ENCODE measurements at regions not wholly inside any gene's neighbourhood (a gene's known extent, or its start where the extent isn't known, plus 50 kb on each side); places are given as distances from the start of the nearest gene placed in this dataset.

GRCh38 chr2:103810875-103811274, 1043.0 kb upstream of the POU3F3 start:
- Histone ChIP-seq H3K4me2 (ENCODE audit: insufficient read depth, low read length) (no peak overlapping the region), H3K27me3 (ENCODE audit: insufficient read depth, low read length) (no peaks in the 10 kb centered on the region), H4K20me1 (ENCODE audit: insufficient read depth, low read length) (no peaks in the 10 kb centered on the region), H3K9me3 (ENCODE audit: low read depth, low read length) (peaks cover 4% of the 10 kb centered on the region), H3K36me3 (ENCODE audit: insufficient read depth, low read length) (no peaks in the 10 kb centered on the region), H3K79me2 (ENCODE audit: insufficient read depth, low read length) (no peaks in the 10 kb centered on the region), H3K4me3 (ENCODE audit: insufficient read depth, low read length) (no peak overlapping the region), H2AFZ (ENCODE audit: low read length) (no peak overlapping the region), H3K27ac (ENCODE audit: low read depth, low read length) (no peak overlapping the region), H3K4me1 (ENCODE audit: insufficient read depth, low read length) (no peaks in the 10 kb centered on the region)
- no peak for TF ChIP-seq CTCF (IDR thresholded peaks at IDR 0.05; ENCODE audit: extremely low read depth, low read depth, low read length)
- no peak for DNase-seq (ENCODE audit: insufficient read length, low spot score, missing footprints)

GRCh38 chr2:103814016-103814415, 1039.9 kb upstream of the POU3F3 start:
- TF ChIP-seq CTCF (IDR thresholded peaks at IDR 0.05; ENCODE audit: extremely low read depth, low read depth, low read length) = no peak
- Histone ChIP-seq H3K4me2 (ENCODE audit: insufficient read depth, low read length) (no peak overlapping the region), H3K27ac (ENCODE audit: low read depth, low read length) (no peak overlapping the region), H4K20me1 (ENCODE audit: insufficient read depth, low read length) (no peaks in the 10 kb centered on the region), H3K36me3 (ENCODE audit: insufficient read depth, low read length) (no peaks in the 10 kb centered on the region), H3K4me1 (ENCODE audit: insufficient read depth, low read length) (no peaks in the 10 kb centered on the region), H2AFZ (ENCODE audit: low read length) (no peak overlapping the region), H3K27me3 (ENCODE audit: insufficient read depth, low read length) (no peaks in the 10 kb centered on the region), H3K79me2 (ENCODE audit: insufficient read depth, low read length) (no peaks in the 10 kb centered on the region), H3K9me3 (ENCODE audit: low read depth, low read length) (peaks cover 7% of the 10 kb centered on the region), H3K4me3 (ENCODE audit: insufficient read depth, low read length) (no peak overlapping the region)
- DNase-seq (ENCODE audit: insufficient read length, low spot score, missing footprints) = no peak

GRCh38 chr2:103815731-103816130, 1038.2 kb upstream of the POU3F3 start:
- DNase-seq (ENCODE audit: insufficient read length, low spot score, missing footprints) = no peak
- H3K4me3 ChIP-seq (ENCODE audit: insufficient read depth, low read length) = no peak overlapping the region
- peaks cover 3% of the 10 kb centered on the region for H3K9me3 ChIP-seq (ENCODE audit: low read depth, low read length)
- no peaks in the 10 kb centered on the region for H3K4me1 ChIP-seq (ENCODE audit: insufficient read depth, low read length)
- no peak overlapping the region for H3K27ac ChIP-seq (ENCODE audit: low read depth, low read length)
- H3K4me2 ChIP-seq (ENCODE audit: insufficient read depth, low read length) = no peak overlapping the region
- H4K20me1 ChIP-seq (ENCODE audit: insufficient read depth, low read length) = no peaks in the 10 kb centered on the region
- TF ChIP-seq CTCF (IDR thresholded peaks at IDR 0.05; ENCODE audit: extremely low read depth, low read depth, low read length) = no peak
- no peak overlapping the region for H2AFZ ChIP-seq (ENCODE audit: low read length)
- no peaks in the 10 kb centered on the region for H3K79me2 ChIP-seq (ENCODE audit: insufficient read depth, low read length)
- H3K27me3 ChIP-seq (ENCODE audit: insufficient read depth, low read length) = no peaks in the 10 kb centered on the region
- no peaks in the 10 kb centered on the region for H3K36me3 ChIP-seq (ENCODE audit: insufficient read depth, low read length)

- Histone ChIP-seq H3K4me1 (ENCODE audit: insufficient read depth, low read length) (no peaks in the 10 kb centered on the region), H3K36me3 (ENCODE audit: insufficient read depth, low read length) (no peaks in the 10 kb centered on the region), H3K4me3 (ENCODE audit: insufficient read depth, low read length) (no peak overlapping the region), H3K79me2 (ENCODE audit: insufficient read depth, low read length) (no peaks in the 10 kb centered on the region), H4K20me1 (ENCODE audit: insufficient read depth, low read length) (no peaks in the 10 kb centered on the region), H2AFZ (ENCODE audit: low read length) (no peak overlapping the region), H3K9me3 (ENCODE audit: low read depth, low read length) (peaks cover 3% of the 10 kb centered on the region), H3K27ac (ENCODE audit: low read depth, low read length) (no peak overlapping the region), H3K27me3 (ENCODE audit: insufficient read depth, low read length) (no peaks in the 10 kb centered on the region), H3K4me2 (ENCODE audit: insufficient read depth, low read length) (no peak overlapping the region)
- TF ChIP-seq CTCF (IDR thresholded peaks at IDR 0.05; ENCODE audit: extremely low read depth, low read depth, low read length) = no peak
- no peak for DNase-seq (ENCODE audit: insufficient read length, low spot score, missing footprints)
Observed at GRCh38 chr2:103817746-103818145, 1036.2 kb upstream of the POU3F3 start.
